SK-N-SH treated with all-trans-retinoic acid at 6 μM for 48 hours (cell line): ENCODE measurements at regions not wholly inside any gene's neighbourhood (a gene's known extent, or its start where the extent isn't known, plus 50 kb on each side); places are given as distances from the start of the nearest gene placed in this dataset.

Experiments
- RARB ChIP-seq: fragments of 250-450 bp; sonication (Bioruptor Pico); IDR thresholded peaks from 2 replicates; pipeline ENCODE4 v1.8.0; 2021; ENCODE audit warnings: mild to moderate bottlenecking, moderate library complexity
- ZFP3 ChIP-seq: fragments of 250-450 bp; sonication (Bioruptor Pico); IDR thresholded peaks from 2 replicates; pipeline ENCODE4 v1.5.0; 2020; ENCODE audit warnings: mild to moderate bottlenecking, moderate library complexity

DNA sequence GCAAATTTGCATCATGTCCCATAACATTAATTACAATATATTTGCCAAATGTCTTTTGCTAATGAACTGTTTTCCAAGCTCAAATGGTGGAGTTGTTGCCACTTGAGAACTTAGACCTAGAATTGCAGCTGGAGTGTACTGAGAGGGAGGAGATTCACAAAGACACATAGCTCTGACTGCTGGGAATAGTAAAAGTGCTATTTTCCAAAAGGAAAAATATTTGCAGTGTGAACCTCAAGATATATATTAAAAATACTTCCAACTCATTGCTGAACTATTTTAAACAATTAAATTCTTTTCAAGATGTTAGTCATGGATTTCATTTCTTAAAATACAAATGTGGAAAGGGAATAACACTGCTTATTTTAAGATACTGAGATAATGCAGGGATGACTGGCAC lies 666.8 kb upstream of the ARPP21 start:
- TF ChIP-seq ZFP3 (CRISPR knock-in tag): no peak
- no peak for TF ChIP-seq RARB
